ENCODE measurements at regions not wholly inside any gene's neighbourhood (a gene's known extent, or its start where the extent isn't known, plus 50 kb on each side); places are given as distances from the start of the nearest gene placed in this dataset.
A peak's percentile ranks its signal among the peaks of the same experiment; 100 is the strongest.

- no peak overlapping the region for H3K4me2 ChIP-seq (ENCODE audit: low read length)
- TF ChIP-seq REST (IDR thresholded peaks at IDR 0.05; ENCODE audit: borderline replicate concordance) = no peak
- no peak for TF ChIP-seq POLR2AphosphoS5 (IDR thresholded peaks at IDR 0.05)
- no peak for TF ChIP-seq TAF1 (IDR thresholded peaks at IDR 0.05; ENCODE audit: low read depth)
- TF ChIP-seq RAD21 (conservative IDR thresholded peaks at IDR 0.05) = no peak
- no peak for TF ChIP-seq EP300 (conservative IDR thresholded peaks at IDR 0.05; ENCODE audit: poor library complexity, severe bottlenecking)
- no peaks in the 10 kb centered on the region for H3F3A ChIP-seq (ENCODE audit: insufficient read depth, low read length, poor library complexity, severe bottlenecking)
- no peaks in the 10 kb centered on the region for H3K9me3 ChIP-seq (ENCODE audit: low read length)
- H3K27ac ChIP-seq (ENCODE audit: low read length) = no peak overlapping the region
- no peaks in the 10 kb centered on the region for H3K9me2 ChIP-seq (ENCODE audit: insufficient read depth, low read length)
- H3K36me3 ChIP-seq (ENCODE audit: insufficient read depth, low read length) = no peaks in the 10 kb centered on the region
- H3K79me2 ChIP-seq (replicated peaks; ENCODE audit: insufficient read depth, low read length) = no peaks in the 10 kb centered on the region
- H4K20me1 ChIP-seq (ENCODE audit: insufficient read depth) = no peaks in the 10 kb centered on the region
- H3K9ac ChIP-seq (ENCODE audit: low read length) = no peak overlapping the region
- no peak overlapping the region for H2AFZ ChIP-seq (ENCODE audit: low read depth, low read length)
- no peaks in the 10 kb centered on the region for H3K27me3 ChIP-seq (ENCODE audit: insufficient read depth, low read depth, low read length)
- H3K4me3 ChIP-seq (ENCODE audit: low read length) = no peak overlapping the region
Observed at GRCh38 chr5:163293836-163294235, 143.6 kb upstream of the CCNG1 start.

- Histone ChIP-seq H3K9ac (ENCODE audit: low read length) (no peak overlapping the region), H4K20me1 (ENCODE audit: insufficient read depth) (no peaks in the 10 kb centered on the region), H2AFZ (ENCODE audit: low read depth, low read length) (no peak overlapping the region), H3K36me3 (ENCODE audit: insufficient read depth, low read length) (no peaks in the 10 kb centered on the region), H3K27me3 (ENCODE audit: insufficient read depth, low read depth, low read length) (no peaks in the 10 kb centered on the region), H3K4me2 (ENCODE audit: low read length) (no peak overlapping the region), H3F3A (ENCODE audit: insufficient read depth, low read length, poor library complexity, severe bottlenecking) (peaks cover 3% of the 10 kb centered on the region), H3K79me2 (replicated peaks; ENCODE audit: insufficient read depth, low read length) (no peaks in the 10 kb centered on the region), H3K9me3 (ENCODE audit: low read length) (no peaks in the 10 kb centered on the region), H3K4me3 (ENCODE audit: low read length) (no peak overlapping the region), H3K27ac (ENCODE audit: low read length) (no peak overlapping the region), H3K9me2 (ENCODE audit: insufficient read depth, low read length) (no peaks in the 10 kb centered on the region)
- TF ChIP-seq POLR2AphosphoS5 (IDR thresholded peaks at IDR 0.05) = no peak
- no peak for TF ChIP-seq MXI1 (conservative IDR thresholded peaks at IDR 0.05; ENCODE audit: poor library complexity, severe bottlenecking)
- no peak for TF ChIP-seq REST (IDR thresholded peaks at IDR 0.05; ENCODE audit: borderline replicate concordance)
Observed at GRCh38 chr5:163303718-163304117, 133.7 kb upstream of the CCNG1 start.

GRCh38 chr5:163305655-163306054, 131.7 kb upstream of the CCNG1 start:
- Histone ChIP-seq H3K79me2 (replicated peaks; ENCODE audit: insufficient read depth, low read length) (no peaks in the 10 kb centered on the region), H4K20me1 (ENCODE audit: insufficient read depth) (no peaks in the 10 kb centered on the region), H3K9ac (ENCODE audit: low read length) (no peak overlapping the region), H3K36me3 (ENCODE audit: insufficient read depth, low read length) (no peaks in the 10 kb centered on the region), H2AFZ (ENCODE audit: low read depth, low read length) (no peak overlapping the region), H3K27ac (ENCODE audit: low read length) (peak overlapping the region; percentile 61), H3K4me2 (ENCODE audit: low read length) (no peak overlapping the region), H3F3A (ENCODE audit: insufficient read depth, low read length, poor library complexity, severe bottlenecking) (peaks cover 3% of the 10 kb centered on the region), H3K9me2 (ENCODE audit: insufficient read depth, low read length) (no peaks in the 10 kb centered on the region), H3K27me3 (ENCODE audit: insufficient read depth, low read depth, low read length) (no peaks in the 10 kb centered on the region), H3K4me3 (ENCODE audit: low read length) (peak overlapping the region; percentile 2), H3K9me3 (ENCODE audit: low read length) (no peaks in the 10 kb centered on the region)
- no peak for TF ChIP-seq TAF1 (IDR thresholded peaks at IDR 0.05; ENCODE audit: low read depth)
- TF ChIP-seq POLR2AphosphoS5 (IDR thresholded peaks at IDR 0.05) = peak; percentile 19
- TF ChIP-seq MXI1 (conservative IDR thresholded peaks at IDR 0.05; ENCODE audit: poor library complexity, severe bottlenecking) = no peak
- TF ChIP-seq EP300 (conservative IDR thresholded peaks at IDR 0.05; ENCODE audit: poor library complexity, severe bottlenecking) = peak; percentile 72
- TF ChIP-seq SMC3 (conservative IDR thresholded peaks at IDR 0.05; ENCODE audit: poor library complexity) = no peak
- TF ChIP-seq REST (IDR thresholded peaks at IDR 0.05; ENCODE audit: borderline replicate concordance) = no peak

Measured in neural cell (in vitro differentiated cells).